Activated T-cell treated with anti-CD3 and anti-CD28 coated beads, Interleukin-2, amount 50 U/mL, for 4 hours (primary cell): ENCODE measurements at regions not wholly inside any gene's neighbourhood (a gene's known extent, or its start where the extent isn't known, plus 50 kb on each side); places are given as distances from the start of the nearest gene placed in this dataset.

Experiments
- ATAC-seq, 2 donors: fragments of 200-7000 bp; cut with Tn5 transposase; one replicate each; pipeline ENCODE4 v1.10.0; 2021
- DNase-seq: peaks from one replicate; pipeline ENCODE4 v3.0.0-alpha.2; 2020
- H3K27me3 Mint-ChIP-seq: one replicate; pipeline ENCODE4 v1.8.0; 2021; ENCODE audit warnings: low read depth, mixed read lengths
- H3K36me3 Mint-ChIP-seq: one replicate; pipeline ENCODE4 v1.8.0; 2022; ENCODE audit warnings: mixed read lengths; ENCODE audit not compliant: insufficient read depth
- H3K4me1 Mint-ChIP-seq: one replicate; pipeline ENCODE4 v1.8.0; 2021; ENCODE audit warnings: low read depth, mixed read lengths
- H3K4me3 Mint-ChIP-seq: one replicate; pipeline ENCODE4 v1.8.0; 2021; ENCODE audit warnings: mild to moderate bottlenecking, moderate library complexity, mixed read lengths
- H3K9me3 Mint-ChIP-seq: one replicate; pipeline ENCODE4 v1.8.0; 2021; ENCODE audit warnings: mixed read lengths

- Mint-ChIP-seq H3K36me3 (no peaks in the 10 kb centered on the region), H3K4me1 (no peaks in the 10 kb centered on the region), H3K27me3 (no peaks in the 10 kb centered on the region), H3K9me3 (peaks cover 22% of the 10 kb centered on the region), H3K4me3 (no peak overlapping the region)
- DNase-seq = no peak
- ATAC-seq = no peak
Measured at GRCh38 chr2:122999821-123000220, 1025.3 kb upstream of the CNTNAP5 start.

- ATAC-seq (no peak), DNase-seq (no peak)
- H3K9me3 Mint-ChIP-seq = peaks cover 36% of the 10 kb centered on the region
Measured at GRCh38 chr2:123002660-123003248, 1022.3 kb upstream of the CNTNAP5 start.

DNA sequence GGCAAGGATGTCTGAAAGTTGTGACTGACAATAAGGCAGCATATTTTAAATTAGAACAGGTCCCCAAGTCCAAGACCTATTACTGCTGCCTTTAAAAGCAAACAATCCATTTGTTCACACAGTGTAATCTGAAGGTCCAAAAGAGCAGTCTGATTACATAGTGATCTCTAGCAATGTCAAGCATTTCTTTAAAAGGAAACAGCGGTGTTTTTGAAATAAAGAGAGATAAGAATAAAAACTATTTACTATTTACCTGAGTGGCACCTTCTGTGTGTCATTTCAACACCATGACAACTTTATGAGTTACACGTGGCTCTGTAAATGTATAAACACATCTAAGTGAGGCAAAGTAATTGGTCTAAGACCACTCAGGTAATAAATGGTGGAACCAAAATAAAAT lies 1009.9 kb upstream of the CNTNAP5 start:
- H3K9me3 Mint-ChIP-seq = peaks cover 22% of the 10 kb centered on the region
- no peaks in the 10 kb centered on the region for H3K36me3 Mint-ChIP-seq
- no peaks in the 10 kb centered on the region for H3K4me1 Mint-ChIP-seq
- H3K4me3 Mint-ChIP-seq = no peak overlapping the region
- DNase-seq (no peak), ATAC-seq (no peak)
- no peaks in the 10 kb centered on the region for H3K27me3 Mint-ChIP-seq

More at GRCh38 chr2:123002660-123003248, 1022.3 kb upstream of the CNTNAP5 start:
- no peaks in the 10 kb centered on the region for H3K4me1 Mint-ChIP-seq
- H3K4me3 Mint-ChIP-seq = no peak overlapping the region
- no peaks in the 10 kb centered on the region for H3K36me3 Mint-ChIP-seq
- H3K27me3 Mint-ChIP-seq = no peaks in the 10 kb centered on the region

DNA sequence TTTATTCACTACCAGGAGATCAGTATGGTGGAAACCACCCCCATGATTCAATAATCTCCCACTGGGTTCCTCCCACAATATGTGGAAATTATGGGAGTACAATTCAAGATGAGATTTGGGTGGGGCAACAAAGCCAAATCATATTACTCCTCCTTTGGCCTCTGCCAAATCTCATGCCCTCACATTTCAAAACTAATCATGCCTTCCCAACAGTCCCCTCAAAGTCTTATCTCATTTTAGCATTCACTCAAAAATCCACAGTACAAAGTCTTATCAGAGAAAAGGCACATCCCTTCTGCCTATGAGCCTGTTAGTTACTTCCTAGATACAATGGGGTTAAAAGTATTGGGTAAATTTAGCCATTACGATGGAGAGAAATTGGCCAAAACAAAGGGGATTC lies 989.5 kb upstream of the CNTNAP5 start:
- ATAC-seq (no peak), DNase-seq (no peak)
- H3K4me3 Mint-ChIP-seq = no peak overlapping the region
- H3K36me3 Mint-ChIP-seq = no peaks in the 10 kb centered on the region
- H3K9me3 Mint-ChIP-seq = peaks cover 32% of the 10 kb centered on the region
- H3K27me3 Mint-ChIP-seq = no peaks in the 10 kb centered on the region
- H3K4me1 Mint-ChIP-seq = no peaks in the 10 kb centered on the region

- Mint-ChIP-seq H3K9me3 (peaks cover 32% of the 10 kb centered on the region), H3K4me3 (no peak overlapping the region), H3K27me3 (no peaks in the 10 kb centered on the region), H3K36me3 (no peaks in the 10 kb centered on the region), H3K4me1 (no peaks in the 10 kb centered on the region)
- DNase-seq = no peak
- no peak for ATAC-seq
Measured at GRCh38 chr2:123036300-123036699, 988.8 kb upstream of the CNTNAP5 start.

DNA sequence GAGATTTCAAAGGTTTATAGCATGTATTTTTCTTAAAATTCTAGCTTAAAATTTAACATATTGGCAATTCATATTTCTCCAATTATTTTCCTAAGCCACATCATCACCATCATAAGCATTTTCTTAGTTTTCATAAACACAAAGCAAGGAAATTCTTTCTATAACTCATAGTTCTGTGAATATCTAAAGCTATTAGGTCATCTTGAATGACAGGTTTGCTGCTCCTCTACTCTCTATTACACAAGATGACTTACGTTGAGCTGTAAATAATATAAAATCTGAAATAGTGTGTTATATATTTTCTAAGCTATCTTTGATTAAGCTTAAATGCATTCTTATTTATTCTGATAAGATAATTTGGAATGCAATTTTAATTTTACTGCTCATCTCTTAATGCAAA lies 984.6 kb upstream of the CNTNAP5 start:
- DNase-seq = no peak
- H3K4me3 Mint-ChIP-seq = no peak overlapping the region
- H3K36me3 Mint-ChIP-seq = no peaks in the 10 kb centered on the region
- H3K9me3 Mint-ChIP-seq = peaks cover 18% of the 10 kb centered on the region
- no peaks in the 10 kb centered on the region for H3K4me1 Mint-ChIP-seq
- ATAC-seq = no peak
- no peaks in the 10 kb centered on the region for H3K27me3 Mint-ChIP-seq

DNA sequence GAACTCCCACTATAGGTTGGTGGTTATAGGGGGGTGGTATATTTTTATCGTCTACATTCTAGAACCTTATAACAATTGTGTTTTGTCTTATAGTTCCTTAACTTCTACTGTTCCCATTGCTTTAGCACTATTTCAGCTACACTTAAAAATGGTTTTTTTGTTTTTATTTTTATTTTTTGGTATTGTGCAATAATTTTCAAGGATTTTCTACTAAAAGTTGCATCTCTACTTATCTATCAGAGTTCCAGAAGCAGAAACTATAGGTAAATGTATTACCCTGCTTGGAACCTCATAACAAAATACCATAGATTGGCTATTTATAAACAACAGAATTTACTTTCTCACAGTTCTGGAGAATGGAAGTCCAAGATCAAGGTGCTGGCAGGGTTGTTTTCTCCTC lies 981.6 kb upstream of the CNTNAP5 start:
- H3K4me1 Mint-ChIP-seq = no peaks in the 10 kb centered on the region
- H3K9me3 Mint-ChIP-seq = peaks cover 7% of the 10 kb centered on the region
- no peak overlapping the region for H3K4me3 Mint-ChIP-seq
- no peaks in the 10 kb centered on the region for H3K36me3 Mint-ChIP-seq
- DNase-seq (no peak), ATAC-seq (no peak)
- H3K27me3 Mint-ChIP-seq = no peaks in the 10 kb centered on the region

DNA sequence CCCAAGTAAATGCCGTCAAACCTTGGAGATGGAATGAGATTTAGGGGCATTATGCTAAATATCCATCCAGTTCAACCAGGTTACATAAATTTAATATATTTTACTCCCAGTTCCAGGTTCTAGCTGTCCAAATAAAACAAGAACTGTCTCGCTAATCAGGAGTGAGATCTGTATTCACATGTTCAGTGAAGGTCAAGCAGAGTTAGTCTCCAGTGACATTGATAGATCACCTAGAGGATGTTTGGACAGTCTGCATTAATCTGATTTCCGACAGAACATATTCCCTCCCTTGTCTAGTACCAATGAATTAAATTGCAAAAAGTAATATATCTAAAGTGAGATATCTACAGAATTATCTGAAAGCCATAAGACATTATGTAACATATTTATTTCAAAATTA lies 979.4 kb upstream of the CNTNAP5 start:
- H3K36me3 Mint-ChIP-seq = no peaks in the 10 kb centered on the region

GRCh38 chr2:123047186-123047585 lies 977.9 kb upstream of the CNTNAP5 start:
- no peak overlapping the region for H3K4me3 Mint-ChIP-seq
- no peaks in the 10 kb centered on the region for H3K27me3 Mint-ChIP-seq
- H3K36me3 Mint-ChIP-seq = no peaks in the 10 kb centered on the region
- peaks cover 14% of the 10 kb centered on the region for H3K9me3 Mint-ChIP-seq
- DNase-seq (no peak), ATAC-seq (no peak)
- H3K4me1 Mint-ChIP-seq = no peaks in the 10 kb centered on the region

More for the DNA sequence above, 979.4 kb upstream of the CNTNAP5 start:
- DNase-seq (no peak), ATAC-seq (no peak)
- no peaks in the 10 kb centered on the region for H3K4me1 Mint-ChIP-seq
- H3K27me3 Mint-ChIP-seq = no peaks in the 10 kb centered on the region
- peaks cover 8% of the 10 kb centered on the region for H3K9me3 Mint-ChIP-seq
- no peak overlapping the region for H3K4me3 Mint-ChIP-seq

- Mint-ChIP-seq H3K4me3 (no peak overlapping the region), H3K4me1 (no peaks in the 10 kb centered on the region), H3K9me3 (peaks cover 25% of the 10 kb centered on the region), H3K27me3 (no peaks in the 10 kb centered on the region), H3K36me3 (no peaks in the 10 kb centered on the region)
- ATAC-seq (no peak), DNase-seq (no peak)
Measured at GRCh38 chr2:123051136-123051535, 974.0 kb upstream of the CNTNAP5 start.

DNA sequence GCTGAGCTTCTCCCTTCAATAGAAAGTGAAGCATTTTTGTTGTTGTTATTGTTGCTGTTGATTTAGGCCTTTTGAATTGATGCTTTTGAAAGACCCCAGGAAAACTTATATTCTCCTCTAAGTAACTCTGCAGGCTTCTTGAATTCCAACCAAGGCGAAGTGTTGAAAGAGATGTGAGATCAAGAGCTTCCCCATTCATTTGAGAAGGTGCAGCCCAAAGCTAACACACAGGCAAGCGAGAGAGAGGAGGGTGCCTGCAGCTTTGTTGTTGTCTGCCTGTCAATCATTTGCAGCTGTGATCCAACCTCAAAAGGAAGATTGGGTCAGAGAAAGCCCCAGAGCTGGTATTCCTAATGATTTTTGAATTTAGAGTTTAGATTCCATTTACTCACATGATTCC lies 963.6 kb upstream of the CNTNAP5 start:
- Mint-ChIP-seq H3K4me1 (no peaks in the 10 kb centered on the region), H3K36me3 (no peaks in the 10 kb centered on the region), H3K27me3 (no peaks in the 10 kb centered on the region), H3K4me3 (no peak overlapping the region), H3K9me3 (peaks cover 36% of the 10 kb centered on the region)
- no peak for ATAC-seq
- DNase-seq = no peak

DNA sequence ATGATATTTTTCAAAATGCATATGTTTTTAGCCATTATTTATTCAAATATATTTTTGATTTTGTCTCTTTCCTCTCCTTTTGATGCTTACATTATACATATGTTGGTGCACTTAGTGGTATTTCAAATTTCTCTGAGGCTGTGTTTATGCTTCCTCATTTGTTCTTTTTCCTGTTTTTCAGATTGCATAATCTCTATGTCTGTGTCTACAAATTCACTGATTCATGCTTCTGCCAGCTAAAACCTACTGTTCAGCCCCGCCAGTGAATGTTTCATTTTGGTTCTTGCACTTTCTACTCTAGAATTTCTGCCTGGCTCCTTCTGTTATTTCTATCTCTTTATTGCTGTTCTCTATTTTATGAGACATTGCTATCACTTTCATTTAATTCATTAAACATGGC lies 951.7 kb upstream of the CNTNAP5 start:
- Mint-ChIP-seq H3K4me3 (no peak overlapping the region), H3K27me3 (no peaks in the 10 kb centered on the region), H3K36me3 (no peaks in the 10 kb centered on the region), H3K9me3 (peaks cover 20% of the 10 kb centered on the region), H3K4me1 (no peaks in the 10 kb centered on the region)
- DNase-seq (no peak), ATAC-seq (no peak)

DNA sequence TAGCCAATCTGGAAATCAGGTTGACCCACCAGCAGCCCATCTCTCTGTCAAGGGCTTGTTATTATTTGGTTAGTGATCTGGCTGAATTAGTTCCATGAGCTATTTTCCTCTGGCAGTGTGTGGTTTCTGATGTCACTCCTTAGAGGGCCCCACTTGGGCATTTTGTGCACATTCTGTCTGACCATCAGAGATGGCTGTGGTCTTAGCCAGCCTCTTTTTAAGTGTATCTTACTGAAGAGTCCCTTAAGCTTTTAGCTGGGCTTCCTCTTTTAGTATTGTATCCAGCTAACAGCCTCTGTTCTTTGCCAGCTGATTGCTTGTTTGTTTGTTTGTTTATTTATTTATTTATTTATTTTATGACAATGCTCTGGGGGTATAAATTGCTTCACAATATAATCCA lies 951.1 kb upstream of the CNTNAP5 start:
- no peaks in the 10 kb centered on the region for H3K4me1 Mint-ChIP-seq
- H3K27me3 Mint-ChIP-seq = no peaks in the 10 kb centered on the region
- DNase-seq = no peak
- no peaks in the 10 kb centered on the region for H3K36me3 Mint-ChIP-seq
- no peak for ATAC-seq
- peaks cover 20% of the 10 kb centered on the region for H3K9me3 Mint-ChIP-seq
- no peak overlapping the region for H3K4me3 Mint-ChIP-seq

- Mint-ChIP-seq H3K9me3 (peaks cover 20% of the 10 kb centered on the region), H3K27me3 (no peaks in the 10 kb centered on the region), H3K4me3 (no peak overlapping the region), H3K36me3 (no peaks in the 10 kb centered on the region), H3K4me1 (no peaks in the 10 kb centered on the region)
- DNase-seq (no peak), ATAC-seq (no peak)
Measured at GRCh38 chr2:123077101-123077500, 948.0 kb upstream of the CNTNAP5 start.

DNA sequence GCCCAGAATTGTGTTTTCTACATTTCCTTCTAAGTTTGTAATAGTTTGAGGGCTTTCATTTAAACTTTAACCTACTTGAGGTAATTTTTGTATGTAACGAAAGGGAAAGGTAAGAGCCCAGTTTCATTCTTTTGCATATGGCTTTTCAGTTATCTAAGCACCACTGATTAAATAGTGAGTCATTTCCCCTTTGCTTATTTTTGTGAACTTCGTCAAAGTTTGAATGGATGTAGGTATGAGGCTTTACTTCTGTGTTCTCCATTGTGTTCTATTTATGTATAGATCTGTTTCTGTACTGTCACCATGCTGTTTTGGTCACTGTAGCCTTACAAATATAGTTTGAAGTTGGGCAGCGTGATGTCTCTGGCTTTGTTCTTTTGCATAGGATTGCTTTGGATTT lies 944.8 kb upstream of the CNTNAP5 start:
- ATAC-seq (no peak), DNase-seq (no peak)
- Mint-ChIP-seq H3K4me3 (no peak overlapping the region), H3K36me3 (no peaks in the 10 kb centered on the region), H3K4me1 (no peaks in the 10 kb centered on the region), H3K27me3 (no peaks in the 10 kb centered on the region), H3K9me3 (peaks cover 22% of the 10 kb centered on the region)

- Mint-ChIP-seq H3K27me3 (no peaks in the 10 kb centered on the region), H3K9me3 (peaks cover 23% of the 10 kb centered on the region), H3K4me1 (no peaks in the 10 kb centered on the region), H3K36me3 (no peaks in the 10 kb centered on the region), H3K4me3 (no peak overlapping the region)
- ATAC-seq (no peak), DNase-seq (no peak)
Measured at GRCh38 chr2:123085484-123085883, 939.6 kb upstream of the CNTNAP5 start.
